ENCODE measurements at regions not wholly inside any gene's neighbourhood (a gene's known extent, or its start where the extent isn't known, plus 50 kb on each side); places are given as distances from the start of the nearest gene placed in this dataset.

DNA sequence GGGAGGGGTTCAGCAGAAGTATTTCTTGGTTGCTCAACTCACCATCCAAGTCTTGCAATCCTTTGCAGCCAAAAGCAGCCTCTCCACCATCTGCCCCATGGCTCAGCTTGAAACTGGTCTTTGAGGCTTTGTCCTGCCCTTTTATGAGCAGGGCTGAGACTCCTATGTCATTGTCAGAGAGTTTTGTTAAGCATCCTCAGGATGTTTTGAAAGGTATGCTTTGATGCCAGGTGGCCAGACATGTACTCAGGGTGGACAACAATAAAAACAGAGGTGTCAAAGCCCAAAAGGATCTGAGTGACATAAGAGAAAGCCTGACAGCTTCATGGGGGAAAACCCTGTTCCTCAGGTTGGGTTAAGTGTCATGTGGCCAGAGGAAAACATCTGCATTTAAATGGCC, 310.5 kb downstream of the PRDM2 start:
- DNase-seq (ENCODE audit: low read depth, low spot score), result no peak
- in situ Hi-C loops (cut with HindIII; ENCODE audit: low pct_unique_long_range_greater_than_20kb, low sequenced_read_pairs), result no loop called here

DNA sequence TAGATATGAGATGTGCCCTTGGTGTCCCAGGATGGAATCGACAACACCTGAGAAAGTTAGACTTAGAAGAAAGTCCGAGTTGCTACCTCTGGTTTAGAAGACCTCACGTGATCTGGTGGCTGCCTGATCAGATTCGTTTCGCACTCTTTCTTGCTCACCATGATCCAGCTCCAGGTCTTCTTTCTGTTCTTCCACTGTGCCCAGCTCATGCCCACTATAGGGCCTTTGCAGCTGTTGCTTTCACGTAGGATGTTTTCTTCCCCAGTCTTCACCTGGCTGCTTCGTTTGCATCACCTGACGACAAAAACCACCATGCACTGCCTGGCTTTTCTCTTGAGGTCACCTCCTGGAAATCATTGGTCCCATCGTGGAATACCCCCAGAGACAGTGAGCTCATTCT, 311.1 kb downstream of the PRDM2 start:
- in situ Hi-C loops (cut with HindIII; ENCODE audit: low pct_unique_long_range_greater_than_20kb, low sequenced_read_pairs), result no loop called here
- no peak for DNase-seq (ENCODE audit: low read depth, low spot score)

DNA sequence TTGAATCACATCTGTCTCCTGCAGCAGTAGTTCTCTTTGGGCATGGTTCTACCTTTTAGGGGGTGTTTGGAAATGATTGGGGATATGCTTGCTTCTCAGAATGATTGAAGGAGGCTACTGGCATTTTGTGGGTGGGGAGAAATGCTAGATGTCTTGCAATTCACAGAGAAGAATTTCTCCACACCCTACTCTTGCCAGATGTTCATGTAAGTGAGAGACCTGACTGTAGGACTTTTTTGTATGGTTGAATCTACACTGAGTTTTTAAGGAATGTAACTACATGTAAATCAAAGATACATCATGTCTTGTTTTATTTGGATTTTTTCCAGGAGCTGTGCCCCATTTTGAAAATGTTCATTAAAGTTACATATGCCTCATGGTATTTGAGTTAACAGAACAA, 311.9 kb downstream of the PRDM2 start:
- DNase-seq (ENCODE audit: low read depth, low spot score), result no peak
- in situ Hi-C loops (cut with HindIII; ENCODE audit: low pct_unique_long_range_greater_than_20kb, low sequenced_read_pairs), result no loop called here

DNA sequence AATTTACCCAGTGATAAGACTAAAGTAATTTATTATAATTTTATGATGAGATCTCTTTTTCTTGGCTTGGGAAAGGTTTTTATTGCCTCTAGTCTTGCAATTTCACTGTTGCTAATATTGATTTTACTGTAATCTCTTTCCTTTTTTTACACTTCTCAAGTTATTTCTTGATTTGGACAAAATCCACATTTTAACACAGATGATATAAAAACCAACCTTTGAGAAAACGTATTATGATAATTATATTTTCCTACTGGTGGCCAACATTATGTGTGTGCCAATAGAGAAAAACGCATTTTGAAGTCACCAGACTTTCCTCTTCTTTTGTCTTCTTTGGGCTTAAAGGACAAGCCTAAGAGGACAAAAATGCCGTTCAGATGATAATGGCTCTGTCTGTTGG, 314.9 kb downstream of the PRDM2 start:
- no peak for DNase-seq (ENCODE audit: low read depth, low spot score)
- in situ Hi-C loops (cut with HindIII; ENCODE audit: low pct_unique_long_range_greater_than_20kb, low sequenced_read_pairs), result no loop called here

DNA sequence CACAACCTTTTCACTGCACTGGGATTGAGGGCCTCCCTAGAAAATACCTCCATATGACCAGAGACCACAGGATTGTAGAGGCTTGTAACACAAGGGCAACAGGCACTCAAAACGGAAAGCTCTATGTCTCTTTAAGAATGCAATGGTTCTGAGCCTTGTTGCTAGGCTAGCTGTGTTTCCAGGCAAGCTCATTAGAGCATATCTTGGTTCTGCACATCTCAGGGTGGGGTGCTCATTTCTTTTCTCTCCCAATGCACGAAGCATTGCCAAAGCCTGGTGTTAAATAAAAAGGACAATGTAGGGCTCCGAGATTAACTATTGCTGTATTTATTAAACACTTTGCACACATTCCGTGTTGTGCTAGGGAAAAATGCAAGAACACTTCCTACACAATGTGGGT, 315.9 kb downstream of the PRDM2 start:
- no peak for DNase-seq (ENCODE audit: low read depth, low spot score)
- in situ Hi-C loops (cut with HindIII; ENCODE audit: low pct_unique_long_range_greater_than_20kb, low sequenced_read_pairs), result no loop called here

DNA sequence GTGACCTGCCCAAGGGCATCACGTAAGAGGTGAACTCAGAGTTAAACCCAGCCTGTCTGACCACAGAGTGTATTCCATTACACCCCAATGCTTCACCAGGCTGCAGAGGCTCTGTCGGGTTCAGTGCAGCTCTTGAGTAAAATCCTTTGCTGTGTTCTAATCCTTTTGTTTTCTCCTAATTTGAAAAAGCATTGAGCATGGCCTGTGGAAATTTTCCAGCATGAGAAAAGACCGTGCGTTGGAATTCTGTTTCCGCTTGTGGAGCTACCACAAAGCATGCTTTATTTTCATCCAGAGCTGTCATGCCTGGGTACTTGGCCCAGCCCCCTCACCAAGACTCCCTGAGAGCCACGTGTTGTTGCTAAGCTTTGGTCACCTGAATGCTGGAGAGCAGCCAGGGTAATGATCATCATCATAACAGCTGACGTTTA, 317.6 kb downstream of the PRDM2 start:
- in situ Hi-C loops (cut with HindIII; ENCODE audit: low pct_unique_long_range_greater_than_20kb, low sequenced_read_pairs), result no loop called here

DNA sequence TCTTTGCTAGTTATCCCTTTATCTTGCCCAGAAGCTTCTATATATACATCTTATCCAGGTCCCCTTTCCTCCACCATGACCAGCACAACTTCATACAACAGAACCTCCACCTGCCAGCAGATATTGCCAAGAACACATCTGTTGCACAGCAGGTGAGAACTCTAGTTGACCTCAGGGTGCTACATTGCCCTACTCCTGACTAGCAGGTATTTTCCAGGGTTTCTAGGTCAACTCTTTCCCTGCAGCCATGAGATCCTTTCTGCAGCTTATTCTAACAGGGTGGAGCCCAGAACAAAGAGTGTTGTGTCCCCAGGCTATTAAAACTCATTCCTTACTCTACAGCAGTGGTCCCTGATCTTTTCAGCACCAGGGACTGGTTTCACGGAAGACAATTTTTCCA, 319.5 kb downstream of the PRDM2 start:
- in situ Hi-C loops (cut with HindIII; ENCODE audit: low pct_unique_long_range_greater_than_20kb, low sequenced_read_pairs), result no loop called here
- DNase-seq (ENCODE audit: low read depth, low spot score), result no peak

More for the DNA sequence above, 317.6 kb downstream of the PRDM2 start:
- peak; percentile 99 for DNase-seq (ENCODE audit: low read depth, low spot score)

DNA sequence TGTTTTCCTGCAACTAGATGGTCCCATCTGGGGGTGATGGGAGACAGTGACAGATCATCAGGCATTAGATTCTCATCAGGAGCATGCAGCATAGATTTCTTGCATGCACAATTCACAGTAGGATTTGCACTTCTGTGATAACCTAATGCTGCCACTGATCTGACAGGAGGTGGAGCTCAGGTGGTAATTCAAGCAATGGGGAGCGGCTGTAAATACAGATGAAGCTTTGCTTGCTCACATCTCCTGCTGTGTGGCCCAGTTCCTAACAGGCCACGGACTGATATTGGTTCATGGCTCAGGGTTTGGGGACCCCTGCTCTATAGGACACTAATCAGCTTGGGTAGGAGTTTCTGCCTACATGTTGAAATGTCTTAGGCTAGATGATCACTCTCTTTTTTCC, 320.0 kb downstream of the PRDM2 start:
- no peak for DNase-seq (ENCODE audit: low read depth, low spot score)
- in situ Hi-C loops (cut with HindIII; ENCODE audit: low pct_unique_long_range_greater_than_20kb, low sequenced_read_pairs), result no loop called here

DNA sequence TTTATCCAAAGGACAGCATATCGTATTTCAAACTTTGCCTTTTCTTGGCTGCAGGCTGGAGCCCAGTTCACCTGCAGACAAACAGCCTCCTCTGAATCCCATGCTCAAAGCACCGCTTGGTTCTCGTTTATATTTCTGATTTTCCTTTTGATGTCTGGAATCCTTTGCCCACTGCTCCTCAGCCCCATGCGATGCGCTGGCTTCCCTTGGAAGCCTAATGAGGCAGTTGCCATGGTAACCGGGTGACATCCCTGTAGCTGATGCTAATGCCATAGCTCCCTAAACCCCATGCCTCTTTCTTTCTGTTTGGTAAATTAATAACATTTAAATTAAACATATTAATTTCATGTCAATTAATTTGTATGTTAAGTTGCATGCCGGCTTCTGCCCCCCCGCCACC, 327.1 kb downstream of the PRDM2 start:
- in situ Hi-C loops (cut with HindIII; ENCODE audit: low pct_unique_long_range_greater_than_20kb, low sequenced_read_pairs), result no loop called here

DNA sequence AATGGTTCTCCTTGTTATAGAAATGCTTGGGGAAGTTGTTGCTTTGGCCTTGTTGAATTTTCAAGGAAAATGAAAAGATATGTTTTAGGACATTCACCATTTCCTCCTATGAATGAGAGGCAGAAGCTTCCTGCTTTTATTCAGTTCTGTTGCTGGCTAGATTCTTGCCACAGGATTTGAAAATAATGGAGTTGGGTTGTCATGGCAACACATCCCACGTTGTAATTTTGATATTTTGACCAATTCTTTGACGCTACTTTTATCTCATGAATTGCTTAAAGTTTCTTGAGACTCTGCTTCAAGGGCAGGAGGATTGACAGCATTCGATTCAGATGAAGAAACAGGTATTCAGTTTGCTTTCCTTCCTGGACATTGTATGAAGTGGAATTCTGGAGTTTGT, 331.5 kb downstream of the PRDM2 start:
- DNase-seq (ENCODE audit: low read depth, low spot score), result no peak
- in situ Hi-C loops (cut with HindIII; ENCODE audit: low pct_unique_long_range_greater_than_20kb, low sequenced_read_pairs), result no loop called here

More for the DNA sequence above, 327.1 kb downstream of the PRDM2 start:
- DNase-seq (ENCODE audit: low read depth, low spot score), result no peak

DNA sequence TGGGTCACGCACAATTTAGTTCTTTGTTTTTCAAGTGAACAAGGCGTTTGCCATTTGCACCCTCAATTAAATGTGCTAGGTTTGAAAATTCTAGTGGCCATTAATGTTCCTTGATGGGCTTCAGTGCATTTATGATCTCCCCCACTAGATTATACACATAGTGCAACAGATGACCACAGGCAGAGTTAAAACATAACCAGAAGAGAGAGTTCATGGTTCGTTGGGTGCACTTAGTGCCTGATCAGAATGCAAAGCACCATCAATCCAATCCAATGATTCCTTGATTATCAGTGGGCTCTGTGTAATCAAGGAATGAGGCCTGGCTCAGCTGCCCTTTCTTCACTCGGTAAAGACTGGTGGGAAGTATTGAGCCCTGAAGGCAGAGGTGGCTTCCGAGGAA, 334.5 kb downstream of the PRDM2 start:
- no peak for DNase-seq (ENCODE audit: low read depth, low spot score)
- in situ Hi-C loops (cut with HindIII; ENCODE audit: low pct_unique_long_range_greater_than_20kb, low sequenced_read_pairs), result no loop called here

DNA sequence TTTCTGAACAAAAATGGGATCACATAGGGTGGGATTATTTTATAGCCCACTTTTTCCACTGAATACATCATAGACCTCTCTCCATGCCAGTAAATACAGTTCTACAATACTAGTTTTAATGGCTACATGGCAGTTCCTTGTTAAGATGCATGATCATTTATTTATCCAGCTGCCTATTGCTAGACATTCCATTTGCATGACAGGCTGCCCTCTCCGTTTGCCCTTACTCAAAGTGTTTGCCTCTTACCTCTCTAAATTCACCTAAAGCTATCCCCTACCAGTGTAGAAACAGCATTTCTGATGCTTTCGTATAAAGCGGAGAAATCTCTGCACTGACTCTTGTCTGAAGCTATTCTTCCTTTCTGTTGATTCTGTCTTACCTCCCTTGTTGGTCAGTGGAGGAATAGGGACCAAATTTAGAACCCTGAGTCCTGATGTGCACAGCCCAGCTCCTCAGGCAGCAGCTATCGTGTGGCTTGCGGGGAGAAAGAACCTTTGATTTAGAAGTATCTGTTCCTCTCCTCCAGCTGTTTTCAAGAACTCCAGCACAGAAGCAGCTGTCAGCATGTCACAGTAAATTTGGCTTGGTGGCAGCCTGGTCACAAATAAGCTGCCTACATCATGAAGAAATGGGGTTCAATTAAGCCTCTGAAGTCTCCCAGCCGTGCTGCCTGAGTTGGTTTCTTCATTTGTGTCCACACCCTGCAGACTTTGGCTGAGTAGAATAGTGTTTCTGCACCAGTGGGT, 337.3 kb downstream of the PRDM2 start:
- DNase-seq (ENCODE audit: low read depth, low spot score), result no peak
- in situ Hi-C loops (cut with HindIII; ENCODE audit: low pct_unique_long_range_greater_than_20kb, low sequenced_read_pairs), result no loop called here

DNA sequence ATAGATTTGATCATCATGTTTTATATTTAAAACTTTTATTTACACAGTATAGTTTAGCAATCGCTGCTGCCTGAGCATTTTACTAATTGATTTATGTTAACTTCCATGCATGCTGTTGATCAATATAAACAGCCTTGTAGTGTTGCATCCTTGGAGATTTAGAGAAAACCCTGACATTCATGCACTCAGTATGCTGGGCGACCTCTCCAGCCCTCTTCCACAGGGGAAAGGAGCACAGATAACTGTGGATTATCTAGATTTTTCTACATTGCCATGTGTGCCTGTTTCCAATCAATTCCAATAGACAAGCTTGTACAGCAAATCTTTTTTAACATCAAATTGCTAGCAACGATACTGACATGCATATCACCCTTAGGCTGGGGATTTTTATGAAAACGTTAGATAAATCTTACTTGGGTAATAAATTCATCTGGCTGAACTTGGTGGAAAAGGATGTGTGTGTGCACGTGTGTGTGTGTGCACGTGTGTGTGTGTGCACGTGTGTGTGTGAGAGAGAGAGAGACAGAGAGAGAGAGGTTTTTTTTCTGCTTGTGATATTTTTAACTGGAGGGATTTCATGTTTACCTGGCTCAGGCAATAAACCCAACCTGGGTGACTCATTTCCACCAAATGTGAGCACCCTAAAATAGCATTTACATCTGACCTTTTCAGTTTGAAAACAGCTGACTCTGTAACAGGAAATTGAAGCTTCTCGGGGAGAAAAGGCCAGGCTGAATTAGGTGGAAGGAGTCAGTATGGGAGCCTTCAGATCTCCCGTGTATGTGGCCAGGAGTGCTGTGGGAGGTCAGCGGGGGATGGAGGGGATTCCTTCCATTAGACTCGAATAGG, 339.8 kb downstream of the PRDM2 start:
- in situ Hi-C loops (cut with HindIII; ENCODE audit: low pct_unique_long_range_greater_than_20kb, low sequenced_read_pairs), result no loop called here
- no peak for DNase-seq (ENCODE audit: low read depth, low spot score)

DNA sequence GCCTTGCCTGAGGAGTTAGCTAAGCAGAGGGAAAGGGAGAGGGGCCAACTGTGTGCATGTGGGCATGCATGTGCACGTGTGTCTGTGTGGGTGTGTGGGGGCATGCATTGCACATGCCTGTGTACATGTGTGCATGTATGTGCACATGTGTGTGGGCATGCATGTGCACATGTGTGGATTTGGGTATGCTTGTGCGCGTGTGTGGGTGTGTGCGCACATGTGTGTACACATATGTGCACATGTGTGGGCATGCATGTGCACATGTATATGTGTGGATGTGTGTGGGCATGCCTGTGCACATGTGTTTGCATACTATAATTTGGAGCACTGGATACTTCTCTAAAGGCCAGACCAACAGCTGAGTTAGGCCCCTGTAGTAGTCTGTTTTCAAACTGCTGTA, 350.0 kb downstream of the PRDM2 start:
- in situ Hi-C loops (cut with HindIII; ENCODE audit: low pct_unique_long_range_greater_than_20kb, low sequenced_read_pairs), result no loop called here
- no peak for DNase-seq (ENCODE audit: low read depth, low spot score)

DNA sequence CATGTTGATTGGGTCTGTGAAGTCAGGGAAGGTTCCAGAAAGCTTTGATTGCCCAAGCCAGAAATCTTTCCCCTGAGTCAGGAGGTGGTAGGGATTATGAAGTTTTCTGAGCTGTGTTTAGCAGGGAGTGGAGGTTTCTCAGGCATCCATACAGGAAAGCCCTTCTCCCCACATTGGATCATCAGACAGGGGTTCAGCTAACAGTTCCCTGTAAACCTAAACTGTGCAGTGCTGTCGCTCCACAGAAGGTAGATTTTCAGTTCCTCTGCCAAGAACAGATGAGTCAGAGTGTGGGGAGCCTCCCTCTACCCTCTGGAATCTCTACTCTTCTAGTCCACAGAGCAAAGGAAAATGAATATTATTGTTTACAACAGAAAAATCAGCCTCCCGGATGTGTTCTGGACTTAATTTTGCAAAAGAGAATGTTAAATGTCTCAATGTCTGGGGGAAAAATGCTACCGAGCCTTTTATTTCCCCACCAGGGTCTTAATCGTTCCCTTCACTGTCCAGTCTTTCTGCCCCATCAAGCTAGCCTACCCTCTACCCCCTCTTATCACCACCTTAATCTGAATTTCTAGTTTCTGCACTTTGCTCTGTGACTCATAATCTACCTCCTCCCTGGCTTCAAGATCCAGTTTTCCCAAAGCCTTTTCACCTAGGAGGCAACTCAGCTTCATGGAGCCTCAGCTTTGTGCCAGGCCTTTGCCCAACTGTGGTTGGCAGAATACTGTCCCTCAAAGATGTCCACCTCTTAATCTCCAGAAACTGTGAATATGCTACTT, 355.6 kb downstream of the PRDM2 start:
- no peak for DNase-seq (ENCODE audit: low read depth, low spot score)
- in situ Hi-C loops (cut with HindIII; ENCODE audit: low pct_unique_long_range_greater_than_20kb, low sequenced_read_pairs), result no loop called here

DNA sequence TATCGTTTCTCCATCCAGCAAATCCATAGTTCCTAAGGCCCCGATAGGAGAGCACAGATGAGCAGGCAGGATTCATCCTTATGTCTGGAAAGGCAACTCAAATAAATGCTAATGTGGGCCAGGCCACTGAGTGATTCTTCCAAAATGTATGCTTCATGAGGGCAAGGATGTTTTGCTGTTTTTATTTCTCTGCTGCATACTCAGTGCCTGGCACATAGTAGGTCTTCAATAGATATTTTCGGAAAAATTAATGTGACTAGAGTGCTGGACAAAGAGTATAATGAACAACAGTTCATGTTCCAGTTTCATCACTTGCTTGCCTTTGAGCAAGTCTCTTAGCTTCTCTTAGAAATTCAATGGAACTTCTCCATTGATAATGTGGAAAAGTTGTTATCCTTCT, 357.7 kb downstream of the PRDM2 start:
- no peak for DNase-seq (ENCODE audit: low read depth, low spot score)
- in situ Hi-C loops (cut with HindIII; ENCODE audit: low pct_unique_long_range_greater_than_20kb, low sequenced_read_pairs), result no loop called here

DNA sequence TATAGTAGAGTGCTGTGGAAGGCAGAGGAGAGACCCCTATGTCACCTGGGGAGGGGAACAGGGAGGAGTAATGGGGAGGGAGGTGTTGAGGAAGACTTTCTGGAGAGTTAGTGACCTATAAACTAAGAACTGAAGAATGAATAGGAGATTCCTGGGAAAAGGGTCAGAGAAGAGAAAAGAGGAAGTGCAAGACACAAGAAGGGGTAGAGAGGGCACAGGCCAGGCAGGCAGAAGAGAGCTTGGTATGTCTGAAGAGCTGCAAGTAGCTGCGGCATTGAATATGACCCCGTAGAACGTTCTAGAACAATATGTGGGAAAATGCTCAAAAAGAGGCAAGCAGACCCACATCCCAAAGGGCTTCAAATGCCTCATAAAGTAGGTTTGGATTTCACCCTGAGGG, 361.2 kb downstream of the PRDM2 start:
- no peak for DNase-seq (ENCODE audit: low read depth, low spot score)
- in situ Hi-C loops (cut with HindIII; ENCODE audit: low pct_unique_long_range_greater_than_20kb, low sequenced_read_pairs), result no loop called here

DNA sequence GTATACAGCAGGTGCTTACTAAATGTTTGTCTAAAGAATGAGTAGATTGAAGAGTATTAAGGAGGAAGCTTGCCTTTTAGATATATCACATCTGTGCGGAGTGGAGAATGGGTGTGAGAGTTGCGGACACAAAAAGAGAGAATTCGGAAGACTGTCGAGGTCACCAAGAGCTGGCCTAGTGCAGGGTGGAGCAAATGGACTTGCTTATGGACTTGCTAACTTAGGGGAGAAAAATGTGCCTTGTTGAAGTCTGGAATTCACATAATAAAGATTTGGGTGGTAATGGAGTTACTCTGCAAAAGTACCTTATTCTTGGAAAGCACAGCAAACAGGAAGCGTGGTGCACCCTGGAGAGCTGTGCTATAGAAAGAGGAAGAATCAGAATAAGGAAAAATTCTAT, 361.7 kb downstream of the PRDM2 start:
- DNase-seq (ENCODE audit: low read depth, low spot score), result no peak
- in situ Hi-C loops (cut with HindIII; ENCODE audit: low pct_unique_long_range_greater_than_20kb, low sequenced_read_pairs), result no loop called here
